ENCODE measurements at regions not wholly inside any gene's neighbourhood (a gene's known extent, or its start where the extent isn't known, plus 50 kb on each side); places are given as distances from the start of the nearest gene placed in this dataset.

- no peak for TF ChIP-seq ZNF274 (IDR thresholded peaks at IDR 0.05; ENCODE audit: low read depth, low read length)
- no peak overlapping the region for H3K4me3 ChIP-seq (ENCODE audit: low read length)
These were observed 133.8 kb upstream of the MEF2C start for GRCh38 chr5:89016741-89017303.

- no peak for TF ChIP-seq ZNF274 (IDR thresholded peaks at IDR 0.05; ENCODE audit: low read depth, low read length)
- H3K4me3 ChIP-seq (ENCODE audit: low read length): no peak overlapping the region
These were observed 132.4 kb upstream of the MEF2C start for GRCh38 chr5:89015409-89015808.

DNA sequence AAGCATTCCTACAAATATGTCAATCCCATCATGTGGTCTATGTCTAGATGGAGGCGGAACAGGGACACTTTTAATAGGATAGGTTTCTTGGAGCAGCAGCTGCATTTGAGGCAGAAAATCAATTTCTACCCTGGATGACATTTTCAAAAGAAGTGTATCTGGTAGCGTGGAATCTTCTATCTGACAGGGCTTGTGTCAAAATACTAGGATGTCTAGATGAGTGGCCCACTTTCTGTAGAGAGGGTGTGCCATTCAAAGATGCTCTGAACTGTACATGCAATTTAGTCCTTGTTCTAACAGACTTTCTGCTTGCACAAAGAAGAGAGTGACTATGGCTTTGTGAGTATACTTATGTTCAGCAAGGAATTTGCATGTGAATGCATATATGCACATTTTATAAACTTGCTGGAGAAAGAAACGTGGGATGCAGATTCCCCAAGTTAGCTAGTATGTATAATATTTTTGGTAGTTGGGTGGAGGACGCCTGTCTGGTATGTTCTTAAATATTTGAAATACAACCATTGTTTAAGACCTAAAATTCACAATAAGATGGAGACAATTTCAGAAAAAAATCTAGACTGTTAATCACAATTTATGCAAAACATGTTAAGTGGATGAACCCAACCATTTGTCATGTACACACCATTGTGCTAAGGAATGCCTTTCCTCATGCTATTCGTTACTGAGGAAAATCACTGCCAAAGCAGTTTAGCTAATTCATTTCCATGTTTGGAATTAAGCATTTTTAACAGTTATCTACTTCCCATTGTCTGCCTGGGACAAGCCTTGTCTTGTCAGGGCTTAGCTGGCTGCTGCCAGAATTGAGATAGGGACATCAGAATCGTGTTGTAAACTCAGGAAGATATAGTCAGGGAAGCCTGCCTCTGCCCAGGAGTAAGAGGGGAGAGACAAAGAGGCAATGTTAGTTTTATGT, 129.1 kb upstream of the MEF2C start:
- H3K4me3 ChIP-seq (ENCODE audit: low read length): no peak overlapping the region
- TF ChIP-seq ZNF274 (IDR thresholded peaks at IDR 0.05; ENCODE audit: low read depth, low read length): no peak

- H3K4me3 ChIP-seq (ENCODE audit: low read length): no peak overlapping the region
- TF ChIP-seq ZNF274 (IDR thresholded peaks at IDR 0.05; ENCODE audit: low read depth, low read length): no peak
These were observed 127.5 kb upstream of the MEF2C start for GRCh38 chr5:89010512-89010911.

DNA sequence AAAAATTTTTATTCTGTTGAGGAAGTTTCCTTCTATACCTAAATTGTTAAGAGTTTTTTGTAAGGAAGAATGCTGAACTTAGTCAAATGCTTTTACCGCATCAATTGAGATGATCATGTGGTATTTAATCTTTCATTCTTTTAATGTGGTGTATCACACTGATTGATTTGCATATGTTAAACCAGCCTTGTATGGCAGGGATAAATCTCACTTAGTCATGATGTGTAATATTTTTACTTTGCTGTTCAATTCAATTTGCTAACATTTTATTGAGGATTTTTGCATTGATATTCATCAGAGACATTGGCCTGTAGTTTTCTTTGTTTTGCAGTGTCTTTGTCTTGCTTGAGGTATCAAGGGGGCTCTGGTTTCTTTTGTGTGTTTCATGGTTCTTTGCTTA, 125.3 kb upstream of the MEF2C start:
- no peak for TF ChIP-seq ZNF274 (IDR thresholded peaks at IDR 0.05; ENCODE audit: low read depth, low read length)
- no peak overlapping the region for H3K4me3 ChIP-seq (ENCODE audit: low read length)

- TF ChIP-seq ZNF274 (IDR thresholded peaks at IDR 0.05; ENCODE audit: low read depth, low read length): no peak
- H3K4me3 ChIP-seq (ENCODE audit: low read length): no peak overlapping the region
These were observed 123.0 kb upstream of the MEF2C start for GRCh38 chr5:89005990-89006389.

DNA sequence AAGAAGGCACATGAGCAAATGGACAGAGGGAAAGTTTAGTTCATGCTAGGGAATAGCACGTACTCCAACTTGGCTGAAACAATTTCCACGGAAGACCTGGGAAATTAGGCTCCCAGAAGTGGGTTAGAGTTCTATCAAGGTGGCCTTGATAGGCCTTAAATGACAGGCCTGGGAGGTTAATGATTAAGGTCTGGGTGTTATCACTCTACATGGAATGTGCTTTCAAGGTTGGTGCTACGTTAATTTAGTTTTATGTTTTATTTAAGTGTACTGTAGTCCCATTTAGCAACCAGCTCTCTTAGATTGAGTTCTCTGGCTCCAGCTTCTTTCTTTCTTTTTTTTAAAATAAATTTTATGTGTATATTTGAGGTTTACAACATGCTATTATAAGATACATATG, 121.4 kb upstream of the MEF2C start:
- no peak for TF ChIP-seq ZNF274 (IDR thresholded peaks at IDR 0.05; ENCODE audit: low read depth, low read length)
- no peak overlapping the region for H3K4me3 ChIP-seq (ENCODE audit: low read length)

DNA sequence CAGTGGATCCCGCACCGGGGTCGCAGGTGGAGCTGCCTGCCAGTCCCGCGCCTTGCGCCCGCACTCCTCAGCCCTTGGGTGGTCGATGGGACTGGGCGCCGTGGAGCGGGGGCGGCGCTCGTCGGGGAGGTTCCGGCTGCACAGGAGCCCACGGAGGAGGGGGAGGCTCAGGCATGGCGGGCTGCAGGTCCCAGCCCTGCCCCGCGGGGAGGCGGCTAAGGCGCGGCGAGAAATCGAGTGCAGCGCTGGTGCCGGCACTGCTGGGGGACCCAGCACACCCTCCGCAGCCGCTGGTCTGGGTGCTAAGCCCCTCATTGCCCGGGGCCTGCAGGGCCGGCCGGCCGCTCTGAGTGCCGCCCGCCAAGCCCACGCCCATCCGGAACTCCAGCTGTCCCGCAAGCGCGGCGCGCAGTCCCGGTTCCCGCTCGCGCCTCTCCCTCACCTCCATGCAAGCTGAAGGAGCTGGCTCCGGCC, 120.6 kb upstream of the MEF2C start:
- no peak overlapping the region for H3K4me3 ChIP-seq (ENCODE audit: low read length)
- no peak for TF ChIP-seq ZNF274 (IDR thresholded peaks at IDR 0.05; ENCODE audit: low read depth, low read length)

DNA sequence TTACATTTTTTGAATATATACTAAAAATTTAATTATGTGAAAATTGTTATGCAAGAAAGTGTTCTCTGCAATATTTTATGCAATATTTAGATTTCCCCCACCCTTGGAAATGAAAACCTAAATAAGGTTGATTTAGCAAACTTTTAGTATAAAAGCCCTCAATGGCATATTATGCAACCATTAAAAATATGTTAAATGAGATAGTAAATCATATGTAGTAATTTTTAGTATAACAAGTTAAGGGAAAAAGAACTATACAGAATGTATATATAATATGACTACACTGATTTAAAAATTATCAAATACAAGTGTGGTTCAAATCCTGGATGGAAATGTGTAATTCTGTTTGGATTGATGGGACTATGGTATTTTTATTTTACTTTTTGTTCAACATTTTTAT, 116.9 kb upstream of the MEF2C start:
- no peak overlapping the region for H3K4me3 ChIP-seq (ENCODE audit: low read length)

DNA sequence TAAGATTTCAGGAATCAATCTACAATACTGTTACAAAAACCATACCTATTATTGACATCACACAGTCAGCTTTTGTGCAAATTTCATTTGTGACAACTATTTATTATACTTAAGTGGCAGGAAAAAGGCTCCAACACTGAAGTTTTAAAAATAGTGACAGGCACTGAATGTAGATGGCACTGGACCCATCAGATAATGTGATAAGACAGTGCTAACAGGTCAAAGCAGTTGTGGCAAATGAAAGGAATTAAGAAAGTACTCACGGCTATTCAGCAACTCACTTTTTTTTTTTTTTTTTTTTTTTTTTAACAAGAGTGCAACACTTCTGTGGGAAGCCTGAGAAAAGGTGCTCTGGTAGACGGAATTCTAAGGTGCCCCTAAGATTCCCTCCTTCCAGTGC, 115.0 kb upstream of the MEF2C start:
- no peak overlapping the region for H3K4me3 ChIP-seq (ENCODE audit: low read length)
- no peak for TF ChIP-seq ZNF274 (IDR thresholded peaks at IDR 0.05; ENCODE audit: low read depth, low read length)

More for the DNA sequence above, 116.9 kb upstream of the MEF2C start:
- no peak for TF ChIP-seq ZNF274 (IDR thresholded peaks at IDR 0.05; ENCODE audit: low read depth, low read length)

DNA sequence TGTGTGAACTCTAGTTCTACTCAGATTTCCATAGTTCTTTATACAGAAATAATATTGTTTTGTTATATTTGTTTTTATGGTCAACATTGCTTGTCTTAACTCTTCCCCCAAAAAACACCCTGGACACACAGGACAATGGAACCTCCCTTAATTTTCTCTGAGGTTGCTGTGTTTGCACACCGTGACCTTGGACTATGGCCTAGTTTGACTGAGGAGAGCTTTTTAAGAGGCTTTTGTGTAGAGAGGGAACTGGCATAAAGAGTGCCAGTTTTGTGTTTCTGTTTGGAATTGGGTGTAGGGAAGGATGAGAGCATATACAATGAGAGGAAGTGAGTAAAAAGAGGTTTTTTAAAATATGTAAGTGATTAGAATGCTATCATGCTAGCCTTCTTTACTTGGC, 101.1 kb upstream of the MEF2C start:
- no peak for TF ChIP-seq ZNF274 (IDR thresholded peaks at IDR 0.05; ENCODE audit: low read depth, low read length)
- no peak overlapping the region for H3K4me3 ChIP-seq (ENCODE audit: low read length)

GRCh38 chr5:88979726-88980125, 96.7 kb upstream of the MEF2C start:
- H3K4me3 ChIP-seq (ENCODE audit: low read length): no peak overlapping the region
- TF ChIP-seq ZNF274 (IDR thresholded peaks at IDR 0.05; ENCODE audit: low read depth, low read length): no peak

GRCh38 chr5:88979244-88979643, 96.3 kb upstream of the MEF2C start:
- no peak overlapping the region for H3K4me3 ChIP-seq (ENCODE audit: low read length)
- TF ChIP-seq ZNF274 (IDR thresholded peaks at IDR 0.05; ENCODE audit: low read depth, low read length): no peak

DNA sequence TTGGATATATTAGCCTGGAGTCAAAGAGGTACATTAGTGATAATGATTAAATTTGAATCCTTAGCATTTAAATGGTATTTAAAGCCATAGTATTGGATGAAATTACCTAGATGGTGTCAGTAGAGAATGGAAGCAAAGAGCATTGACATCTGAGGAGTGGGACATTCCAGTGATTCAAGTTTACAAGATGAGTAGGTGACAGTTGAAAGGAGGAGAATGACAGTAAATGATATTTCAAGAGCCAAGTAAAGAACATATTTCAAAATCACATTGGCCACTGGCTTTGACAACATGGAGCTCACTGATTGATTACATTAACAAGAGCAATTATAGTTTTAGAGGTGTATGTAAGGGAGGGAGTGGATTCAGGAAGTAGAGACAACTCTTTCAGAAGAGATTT, 93.9 kb upstream of the MEF2C start:
- TF ChIP-seq ZNF274 (IDR thresholded peaks at IDR 0.05; ENCODE audit: low read depth, low read length): no peak
- H3K4me3 ChIP-seq (ENCODE audit: low read length): no peak overlapping the region

Data from GM08714 (cell line).